ENCODE measurements at regions not wholly inside any gene's neighbourhood (a gene's known extent, or its start where the extent isn't known, plus 50 kb on each side); places are given as distances from the start of the nearest gene placed in this dataset.

- CTCF ChIA-PET, result no interaction called here
These were observed 111.4 kb downstream of the SOX3 start for GRCh38 chrX:140393507-140393906.

GRCh38 chrX:140391313-140391712 is 113.6 kb downstream of the SOX3 start:
- no peaks in the 10 kb centered on the region for H3K4me1 ChIP-seq
- H3K4me3 ChIP-seq, result no peak overlapping the region
- ChIA-PET POLR2A (no interaction called here), CTCF (no interaction called here)
- ATAC-seq, result no peak
- FAIRE-seq, result no peak
- H3K27ac ChIP-seq, result no peak overlapping the region
- no peaks in the 10 kb centered on the region for H3K9me3 ChIP-seq
- DNase-seq (ENCODE audit: low read depth in 1 of 2, low spot score in 1 of 2), result no peak
- no peak overlapping the region for H3K4me2 ChIP-seq
- 0% methylated on average over 2 of the region's 3 CpGs for WGBS (ENCODE audit: missing lambda C conversion rate)
- TF ChIP-seq MAFK (IDR thresholded peaks at IDR 0.05; ENCODE audit: partially characterized antibody) (no peak), NR3C1 (IDR thresholded peaks at IDR 0.05) (no peak), RAD21 (conservative IDR thresholded peaks at IDR 0.05 in 1 of 2, IDR thresholded peaks at IDR 0.05 in 1 of 2) (no peak), HES2 (IDR thresholded peaks at IDR 0.05) (no peak), ZFP36 (IDR thresholded peaks at IDR 0.05; ENCODE audit: borderline replicate concordance, partially characterized antibody) (no peak), CHD2 (IDR thresholded peaks at IDR 0.05; ENCODE audit: low read length, partially characterized antibody) (no peak), BHLHE40 (IDR thresholded peaks at IDR 0.05; ENCODE audit: low read depth, low read length) (no peak), HOXB5 (CRISPR knock-in tag; IDR thresholded peaks at IDR 0.05) (no peak), KDM1A (IDR thresholded peaks at IDR 0.05; ENCODE audit: low read depth) (no peak), CEBPB (IDR thresholded peaks at IDR 0.05) (no peak), ZSCAN20 (CRISPR knock-in tag; IDR thresholded peaks at IDR 0.05) (no peak), BCL3 (IDR thresholded peaks at IDR 0.05) (no peak), MAZ (IDR thresholded peaks at IDR 0.05; ENCODE audit: borderline replicate concordance, low read depth, low read length) (no peak), ELK1 (IDR thresholded peaks at IDR 0.05; ENCODE audit: low read depth, low read length) (no peak), FOSL2 (IDR thresholded peaks at IDR 0.05) (no peak), FOSL2 (CRISPR knock-in tag; IDR thresholded peaks at IDR 0.05) (no peak), SREBF2 (IDR thresholded peaks at IDR 0.05) (no peak), HMGXB4 (CRISPR knock-in tag; IDR thresholded peaks at IDR 0.05; ENCODE audit: borderline replicate concordance) (no peak)

More at GRCh38 chrX:140393507-140393906, 111.4 kb downstream of the SOX3 start:
- no peak overlapping the region for H3K4me2 ChIP-seq
- no peak for ATAC-seq
- H3K4me1 ChIP-seq, result no peaks in the 10 kb centered on the region
- H3K9me3 ChIP-seq, result no peaks in the 10 kb centered on the region
- TF ChIP-seq RNF2 (IDR thresholded peaks at IDR 0.05; ENCODE audit: borderline replicate concordance, low read depth) (no peak), HMGXB4 (CRISPR knock-in tag; IDR thresholded peaks at IDR 0.05; ENCODE audit: borderline replicate concordance) (no peak), MYC (IDR thresholded peaks at IDR 0.05; ENCODE audit: borderline replicate concordance, low read length) (no peak), REST (IDR thresholded peaks at IDR 0.05) (peak; percentile 61; the same call in 1 of the 2 replicates), ESRRA (IDR thresholded peaks at IDR 0.05; ENCODE audit: borderline replicate concordance, low read length) (no peak), RAD21 (conservative IDR thresholded peaks at IDR 0.05 in 1 of 2, IDR thresholded peaks at IDR 0.05 in 1 of 2) (no peak)
- no peak overlapping the region for H3K27ac ChIP-seq
- no peak for DNase-seq (ENCODE audit: low read depth in 1 of 2, low spot score in 1 of 2)
- no peak for FAIRE-seq
- POLR2A ChIA-PET, result no interaction called here
- H3K4me3 ChIP-seq, result no peak overlapping the region

All from A549 (cell line).